Erythroblast (primary cell): ENCODE measurements at regions not wholly inside any gene's neighbourhood (a gene's known extent, or its start where the extent isn't known, plus 50 kb on each side); places are given as distances from the start of the nearest gene placed in this dataset.

Experiments used
- GATA1 ChIP-seq: IDR thresholded peaks from 2 replicates; pipeline ENCODE4 v1.6.1; 2011; ENCODE audit warnings: low read depth, mild to moderate bottlenecking, control low read depth, low read length, moderate library complexity
- POLR2A ChIP-seq: IDR thresholded peaks from 2 replicates; pipeline ENCODE4 v1.6.1; 2011; ENCODE audit warnings: mild to moderate bottlenecking, low read length

- no peak for TF ChIP-seq POLR2A
- TF ChIP-seq GATA1 = no peak
These were observed 94.5 kb upstream of the SPATA31D4 start for GRCh38 chr9:81833563-81834345.
